Body of pancreas (tissue), 4 donors: ENCODE measurements at regions not wholly inside any gene's neighbourhood (a gene's known extent, or its start where the extent isn't known, plus 50 kb on each side); places are given as distances from the start of the nearest gene placed in this dataset.

ENCODE experiments used
- CTCF ChIP-seq, 7 experiments: fragments of 450-650 bp in 4 of 7; fragments of 200-600 bp in 3 of 7; sonication (generic) in 3 of 7; IDR thresholded peaks; one replicate each; pipeline ENCODE4 v1.5.1; 2016 to 2019; ENCODE audit warnings: antibody characterized with exemption in 7 of 7
- POLR2A ChIP-seq, 3 donors: fragments of 450-650 bp; IDR thresholded peaks; one replicate each; pipeline ENCODE4 v1.6.1; 2016; ENCODE audit warnings: antibody characterized with exemption in 3 of 3, mild to moderate bottlenecking in 2 of 3

- TF ChIP-seq CTCF (IDR thresholded peaks at IDR 0.05): no peak
- no peak for TF ChIP-seq POLR2A (IDR thresholded peaks at IDR 0.05)
These were observed 98.7 kb upstream of the LAMA2 start for GRCh38 chr6:128784266-128784665.
